ENCODE measurements at regions not wholly inside any gene's neighbourhood (a gene's known extent, or its start where the extent isn't known, plus 50 kb on each side); places are given as distances from the start of the nearest gene placed in this dataset.

DNA sequence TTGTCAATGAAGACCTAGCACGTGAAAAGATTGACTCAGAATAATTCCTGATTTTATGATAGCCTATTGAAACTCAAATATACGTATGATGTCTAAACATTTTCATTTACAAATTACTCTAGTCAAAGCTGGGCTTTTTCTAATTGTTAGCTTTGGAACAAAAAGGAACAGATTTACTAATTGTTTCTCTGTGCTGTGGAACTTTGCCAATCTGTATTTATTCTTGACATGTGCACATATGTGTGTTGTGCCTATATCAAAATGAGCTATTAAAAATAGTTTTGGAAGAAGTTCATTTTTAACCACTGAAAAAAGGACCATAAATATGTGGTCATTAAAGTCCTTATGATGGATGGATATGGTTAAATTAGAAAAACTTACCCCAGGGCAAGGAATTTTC lies 85.4 kb upstream of the PACRGL start:
- TF ChIP-seq, protein P1, sequence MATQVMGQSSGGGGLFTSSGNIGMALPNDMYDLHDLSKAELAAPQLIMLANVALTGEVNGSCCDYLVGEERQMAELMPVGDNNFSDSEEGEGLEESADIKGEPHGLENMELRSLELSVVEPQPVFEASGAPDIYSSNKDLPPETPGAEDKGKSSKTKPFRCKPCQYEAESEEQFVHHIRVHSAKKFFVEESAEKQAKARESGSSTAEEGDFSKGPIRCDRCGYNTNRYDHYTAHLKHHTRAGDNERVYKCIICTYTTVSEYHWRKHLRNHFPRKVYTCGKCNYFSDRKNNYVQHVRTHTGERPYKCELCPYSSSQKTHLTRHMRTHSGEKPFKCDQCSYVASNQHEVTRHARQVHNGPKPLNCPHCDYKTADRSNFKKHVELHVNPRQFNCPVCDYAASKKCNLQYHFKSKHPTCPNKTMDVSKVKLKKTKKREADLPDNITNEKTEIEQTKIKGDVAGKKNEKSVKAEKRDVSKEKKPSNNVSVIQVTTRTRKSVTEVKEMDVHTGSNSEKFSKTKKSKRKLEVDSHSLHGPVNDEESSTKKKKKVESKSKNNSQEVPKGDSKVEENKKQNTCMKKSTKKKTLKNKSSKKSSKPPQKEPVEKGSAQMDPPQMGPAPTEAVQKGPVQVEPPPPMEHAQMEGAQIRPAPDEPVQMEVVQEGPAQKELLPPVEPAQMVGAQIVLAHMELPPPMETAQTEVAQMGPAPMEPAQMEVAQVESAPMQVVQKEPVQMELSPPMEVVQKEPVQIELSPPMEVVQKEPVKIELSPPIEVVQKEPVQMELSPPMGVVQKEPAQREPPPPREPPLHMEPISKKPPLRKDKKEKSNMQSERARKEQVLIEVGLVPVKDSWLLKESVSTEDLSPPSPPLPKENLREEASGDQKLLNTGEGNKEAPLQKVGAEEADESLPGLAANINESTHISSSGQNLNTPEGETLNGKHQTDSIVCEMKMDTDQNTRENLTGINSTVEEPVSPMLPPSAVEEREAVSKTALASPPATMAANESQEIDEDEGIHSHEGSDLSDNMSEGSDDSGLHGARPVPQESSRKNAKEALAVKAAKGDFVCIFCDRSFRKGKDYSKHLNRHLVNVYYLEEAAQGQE (IDR thresholded peaks at IDR 0.05; ENCODE audit: low read depth) = no peak
- TF ChIP-seq TEAD4 (IDR thresholded peaks at IDR 0.05) (no peak), NFIC (IDR thresholded peaks at IDR 0.05) (no peak), CEBPB (IDR thresholded peaks at IDR 0.05) (no peak), EP300 (IDR thresholded peaks at IDR 0.05; ENCODE audit: borderline replicate concordance) (no peak), TCF12 (IDR thresholded peaks at IDR 0.05; ENCODE audit: low read depth) (no peak), YY1 (IDR thresholded peaks at IDR 0.05; ENCODE audit: low read depth) (no peak), FOXM1 (IDR thresholded peaks at IDR 0.05; ENCODE audit: borderline replicate concordance, low read depth) (no peak), RAD21 (IDR thresholded peaks at IDR 0.05; ENCODE audit: low read depth) (no peak), TAF1 (IDR thresholded peaks at IDR 0.05; ENCODE audit: low read depth) (no peak), CREB1 (IDR thresholded peaks at IDR 0.05; ENCODE audit: low read depth) (no peak), EGR1 (IDR thresholded peaks at IDR 0.05) (no peak), ZBTB7A (IDR thresholded peaks at IDR 0.05; ENCODE audit: low read depth) (no peak)
- TF ChIP-seq, protein P2, sequence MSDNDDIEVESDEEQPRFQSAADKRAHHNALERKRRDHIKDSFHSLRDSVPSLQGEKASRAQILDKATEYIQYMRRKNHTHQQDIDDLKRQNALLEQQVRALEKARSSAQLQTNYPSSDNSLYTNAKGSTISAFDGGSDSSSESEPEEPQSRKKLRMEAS (IDR thresholded peaks at IDR 0.05) = no peak
- TF ChIP-seq, protein P3, sequence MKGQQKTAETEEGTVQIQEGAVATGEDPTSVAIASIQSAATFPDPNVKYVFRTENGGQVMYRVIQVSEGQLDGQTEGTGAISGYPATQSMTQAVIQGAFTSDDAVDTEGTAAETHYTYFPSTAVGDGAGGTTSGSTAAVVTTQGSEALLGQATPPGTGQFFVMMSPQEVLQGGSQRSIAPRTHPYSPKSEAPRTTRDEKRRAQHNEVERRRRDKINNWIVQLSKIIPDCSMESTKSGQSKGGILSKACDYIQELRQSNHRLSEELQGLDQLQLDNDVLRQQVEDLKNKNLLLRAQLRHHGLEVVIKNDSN (IDR thresholded peaks at IDR 0.05) = no peak

DNA sequence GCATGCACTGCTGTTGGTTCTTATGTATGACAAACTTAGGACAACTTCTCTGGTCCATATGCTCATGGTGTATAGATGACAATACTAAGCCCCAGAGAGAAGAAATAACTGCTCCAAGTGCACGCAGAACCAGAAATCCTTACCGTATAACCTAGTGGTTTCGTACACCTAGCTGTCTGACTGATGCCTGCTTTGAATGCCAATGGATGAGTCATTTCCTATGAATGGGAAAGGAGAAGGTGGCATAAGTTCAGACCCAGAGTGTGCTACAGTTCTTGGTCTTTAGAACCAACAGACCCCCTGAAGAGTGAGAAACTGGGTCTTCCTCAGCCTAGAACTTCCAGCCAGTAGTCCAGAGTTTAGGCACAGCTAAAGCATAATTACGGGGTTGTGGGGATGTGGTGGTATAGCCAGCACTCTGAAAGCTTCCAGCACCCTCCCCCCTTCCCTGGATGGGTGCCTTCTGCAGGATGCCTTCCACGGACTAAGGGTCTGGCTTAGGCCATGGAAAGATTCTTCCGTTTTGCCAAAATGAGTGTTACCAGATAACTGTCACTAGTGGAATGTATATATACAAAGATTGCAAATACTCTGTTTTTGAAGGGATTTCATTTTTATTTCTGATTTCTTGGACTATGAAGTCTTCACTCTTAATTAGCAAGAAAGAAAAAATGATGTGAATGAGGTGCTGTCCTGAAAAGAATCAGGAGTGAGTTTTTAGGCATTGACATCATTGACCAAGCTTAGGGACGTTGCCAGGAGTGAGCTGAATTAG lies 84.6 kb upstream of the PACRGL start:
- TF ChIP-seq RAD21 (IDR thresholded peaks at IDR 0.05; ENCODE audit: low read depth) = no peak
- no peak for TF ChIP-seq TCF12 (IDR thresholded peaks at IDR 0.05; ENCODE audit: low read depth)
- 0 out of 2 replicates have a peak, but pooled peaks have one; percentile 16 for TF ChIP-seq TEAD4 (IDR thresholded peaks at IDR 0.05)

DNA sequence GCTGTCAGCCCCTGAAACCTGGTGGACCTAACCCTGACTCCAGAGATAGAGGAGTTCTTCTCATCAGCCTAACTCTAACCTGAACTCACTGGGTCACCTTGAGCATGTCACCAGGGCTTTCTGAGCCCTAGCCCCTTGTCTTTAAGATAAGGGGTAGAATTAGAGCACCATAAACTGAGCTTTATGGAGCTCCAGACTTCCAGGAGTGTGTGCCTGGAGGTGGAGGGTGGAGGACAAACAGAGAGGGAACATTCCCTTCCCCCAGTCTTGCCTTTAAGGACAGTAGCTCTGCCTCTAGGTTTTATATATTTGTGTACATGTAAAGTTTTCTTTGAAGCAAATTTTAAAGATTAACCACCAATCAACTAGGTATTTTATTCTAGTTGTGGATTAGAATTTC lies 83.9 kb upstream of the PACRGL start:
- no peak for TF ChIP-seq TEAD4 (IDR thresholded peaks at IDR 0.05)
- no peak for TF ChIP-seq NFIC (IDR thresholded peaks at IDR 0.05)
- no peak for TF ChIP-seq TAF1 (IDR thresholded peaks at IDR 0.05; ENCODE audit: low read depth)
- TF ChIP-seq, protein P1 (IDR thresholded peaks at IDR 0.05; ENCODE audit: low read depth) = no peak
- TF ChIP-seq RAD21 (IDR thresholded peaks at IDR 0.05; ENCODE audit: low read depth) = no peak
- no peak for TF ChIP-seq TCF12 (IDR thresholded peaks at IDR 0.05; ENCODE audit: low read depth)
- TF ChIP-seq CREB1 (IDR thresholded peaks at IDR 0.05; ENCODE audit: low read depth) = no peak
- TF ChIP-seq ZBTB7A (IDR thresholded peaks at IDR 0.05; ENCODE audit: low read depth) = no peak
- TF ChIP-seq EP300 (IDR thresholded peaks at IDR 0.05; ENCODE audit: borderline replicate concordance) = no peak
- no peak for TF ChIP-seq YY1 (IDR thresholded peaks at IDR 0.05; ENCODE audit: low read depth)
- no peak for TF ChIP-seq FOXM1 (IDR thresholded peaks at IDR 0.05; ENCODE audit: borderline replicate concordance, low read depth)
- TF ChIP-seq, protein P3 (IDR thresholded peaks at IDR 0.05) = no peak
- TF ChIP-seq, protein P2 (IDR thresholded peaks at IDR 0.05) = no peak
- no peak for TF ChIP-seq EGR1 (IDR thresholded peaks at IDR 0.05)
- no peak for TF ChIP-seq CEBPB (IDR thresholded peaks at IDR 0.05)

DNA sequence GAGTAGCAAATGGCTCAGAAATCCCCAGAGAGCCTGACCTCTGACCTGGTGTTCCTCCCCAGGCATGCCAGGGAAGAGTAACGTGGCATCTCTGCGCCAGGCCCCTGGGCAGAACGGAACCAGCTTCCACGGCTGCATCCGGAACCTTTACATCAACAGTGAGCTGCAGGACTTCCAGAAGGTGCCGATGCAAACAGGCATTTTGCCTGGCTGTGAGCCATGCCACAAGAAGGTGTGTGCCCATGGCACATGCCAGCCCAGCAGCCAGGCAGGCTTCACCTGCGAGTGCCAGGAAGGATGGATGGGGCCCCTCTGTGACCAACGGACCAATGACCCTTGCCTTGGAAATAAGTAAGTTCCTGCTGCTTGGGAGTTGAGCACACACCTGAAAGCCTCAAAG lies 83.4 kb upstream of the PACRGL start:
- TF ChIP-seq FOXM1 (IDR thresholded peaks at IDR 0.05; ENCODE audit: borderline replicate concordance, low read depth) = no peak
- TF ChIP-seq TEAD4 (IDR thresholded peaks at IDR 0.05) = no peak
- TF ChIP-seq CREB1 (IDR thresholded peaks at IDR 0.05; ENCODE audit: low read depth) = no peak
- TF ChIP-seq, protein P1 (IDR thresholded peaks at IDR 0.05; ENCODE audit: low read depth) = no peak
